ENCODE measurements at regions not wholly inside any gene's neighbourhood (a gene's known extent, or its start where the extent isn't known, plus 50 kb on each side); places are given as distances from the start of the nearest gene placed in this dataset.

- no peak for TF ChIP-seq CTCF (conservative IDR thresholded peaks at IDR 0.05; ENCODE audit: low read length)
- no peak for TF ChIP-seq EZH2phosphoT487 (IDR thresholded peaks at IDR 0.05; ENCODE audit: borderline replicate concordance, low read depth, low read length)
These were observed 581.1 kb upstream of the ZFHX3 start for GRCh38 chr16:73629011-73629410.

Data from OCI-LY7 (cell line).